Occipital lobe (tissue), 1 donor: ENCODE measurements at regions not wholly inside any gene's neighbourhood (a gene's known extent, or its start where the extent isn't known, plus 50 kb on each side); places are given as distances from the start of the nearest gene placed in this dataset.
"Not testable (repeated sequence)": the region's sequence is repeated elsewhere in the genome, so short reads cannot be mapped to it uniquely, and the experiment has no call there.

Experiments used
- DNase-seq: peaks from one replicate; lab custom pipeline; 2025; lab: John Stamatoyannopoulos, UW

DNA sequence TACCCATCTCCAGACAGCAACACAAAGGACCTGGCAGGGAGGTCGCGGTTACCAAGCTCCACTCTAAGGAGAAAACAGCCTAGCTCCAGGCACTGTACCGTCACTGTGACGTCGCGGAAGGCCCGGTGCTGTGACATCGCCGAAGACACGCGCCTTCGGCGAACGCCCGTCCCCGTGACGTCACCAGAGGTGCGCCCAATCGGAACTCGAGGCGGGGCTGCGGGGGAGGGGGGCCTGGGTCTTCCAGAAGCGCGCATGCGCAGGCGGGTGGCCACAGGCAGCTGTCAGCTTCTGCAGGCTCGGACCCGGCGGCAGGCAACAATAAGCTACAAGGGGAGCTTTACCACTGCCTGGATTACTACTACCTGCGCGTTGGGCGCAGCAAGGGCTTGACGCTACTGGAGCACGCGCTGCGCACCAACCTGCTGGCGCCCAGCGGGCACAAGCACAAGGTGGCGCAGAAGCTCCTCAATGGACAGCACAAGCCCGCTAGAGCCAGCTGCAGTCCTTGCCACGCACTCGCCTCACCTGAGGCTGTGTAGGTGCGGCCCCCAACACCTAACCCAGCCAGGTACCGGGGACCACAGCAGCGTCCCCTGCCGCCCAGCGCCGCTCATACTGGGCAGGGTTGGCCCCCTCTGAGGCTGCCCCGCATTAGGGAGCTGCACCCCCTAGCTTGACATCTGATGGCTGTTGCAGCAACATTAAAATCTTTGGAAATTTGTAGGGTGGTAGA, 208.4 kb downstream of the TPST1 start:
- DNase-seq = peak; percentile 86

DNA sequence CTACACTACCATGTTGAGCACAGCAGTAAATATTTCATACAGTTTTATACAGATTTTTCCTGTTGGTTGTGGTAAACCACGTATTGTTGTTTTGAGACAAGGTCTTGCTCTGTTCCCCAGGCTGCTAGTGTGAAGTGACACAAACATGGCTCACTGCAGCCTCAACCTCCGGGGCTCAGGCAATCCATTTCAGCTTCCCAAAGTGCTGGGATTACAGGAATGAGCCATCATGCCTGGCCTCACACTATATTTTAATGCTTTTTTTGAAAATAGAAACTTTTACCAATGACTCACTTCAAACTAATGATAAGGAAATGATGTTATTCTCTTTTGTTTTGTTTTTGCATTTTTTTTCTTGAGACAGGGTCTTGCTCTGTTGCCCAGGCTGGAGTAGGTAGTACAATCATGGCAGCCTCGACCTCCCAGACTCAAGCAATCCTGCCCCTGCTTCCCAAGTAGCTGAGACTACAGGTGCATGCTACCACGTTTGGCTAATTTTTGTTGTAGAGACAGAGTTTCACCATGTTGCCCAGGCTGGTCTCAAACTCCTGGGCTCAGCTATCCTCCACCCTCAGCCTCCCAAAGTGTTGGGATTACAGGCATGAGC, 210.6 kb downstream of the TPST1 start:
- no peak for DNase-seq

DNA sequence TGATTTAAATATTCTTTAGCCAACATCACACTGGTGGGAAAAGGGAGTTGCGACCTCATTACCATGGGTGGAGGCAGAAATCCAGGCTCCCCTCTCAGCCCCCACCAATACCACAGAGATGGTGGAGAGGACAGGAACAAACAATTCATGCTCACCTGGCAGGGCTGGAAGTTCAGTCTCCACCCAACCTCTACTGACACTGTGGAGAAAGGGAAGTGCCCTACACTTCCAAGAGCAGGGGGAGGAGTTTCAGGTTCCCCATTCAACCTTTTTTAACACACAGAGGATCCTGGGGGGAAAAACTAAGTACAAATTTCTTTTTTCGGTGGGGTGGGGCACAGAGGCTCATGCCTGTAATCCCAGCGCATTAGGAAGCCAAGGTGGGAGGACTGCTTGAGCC, 210.1 kb upstream of the KCTD7 start:
- DNase-seq = no peak

DNA sequence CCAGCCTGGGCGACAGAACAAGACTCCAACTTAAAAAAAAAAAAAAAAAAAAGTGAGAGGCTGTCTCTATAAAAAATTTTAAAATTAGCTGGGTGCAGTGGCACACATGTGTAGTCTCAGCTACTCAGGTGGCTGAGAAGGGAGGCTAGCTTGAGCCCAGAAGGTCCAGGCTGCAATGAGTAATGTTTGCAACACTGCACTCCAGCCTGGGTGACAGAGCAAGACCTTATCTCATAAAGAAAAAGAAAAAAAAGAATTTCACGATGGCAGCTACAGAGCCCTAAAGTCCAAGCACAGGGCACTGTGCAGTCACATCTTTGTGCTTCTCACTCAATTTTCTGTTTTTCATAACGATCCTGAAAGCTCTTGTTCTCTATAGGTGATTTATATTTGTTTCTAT, 209.5 kb upstream of the KCTD7 start:
- no peak for DNase-seq

DNA sequence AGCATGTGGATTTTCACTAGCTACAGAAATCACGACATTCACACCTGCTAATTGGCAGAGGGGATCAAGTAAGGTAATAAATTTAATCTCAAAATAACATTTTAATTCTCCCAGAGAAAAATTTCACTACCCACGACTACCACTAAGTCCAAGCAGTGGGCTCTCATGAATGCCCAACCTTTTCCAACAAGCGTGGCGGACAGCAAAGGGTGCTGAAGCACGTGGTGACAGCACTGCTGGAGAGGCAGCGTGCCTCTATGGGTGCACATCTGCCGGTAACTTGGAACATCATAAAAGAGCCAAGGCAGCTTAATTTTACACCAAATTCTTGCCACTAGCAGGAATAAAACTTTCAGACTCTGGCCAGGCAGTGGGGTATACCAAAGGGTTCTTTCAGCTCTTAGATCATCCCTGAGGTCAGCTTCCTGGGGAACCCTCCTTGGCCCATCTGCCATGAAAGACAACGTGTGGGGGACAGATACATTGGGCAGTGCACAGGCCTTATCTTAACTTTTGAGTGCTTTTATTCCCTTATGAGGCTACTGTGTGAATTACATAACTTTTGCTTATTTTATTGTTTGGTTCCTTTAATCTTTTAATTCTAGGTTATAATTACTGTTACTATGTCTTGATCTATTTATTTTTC, 206.7 kb upstream of the KCTD7 start:
- no peak for DNase-seq

DNA sequence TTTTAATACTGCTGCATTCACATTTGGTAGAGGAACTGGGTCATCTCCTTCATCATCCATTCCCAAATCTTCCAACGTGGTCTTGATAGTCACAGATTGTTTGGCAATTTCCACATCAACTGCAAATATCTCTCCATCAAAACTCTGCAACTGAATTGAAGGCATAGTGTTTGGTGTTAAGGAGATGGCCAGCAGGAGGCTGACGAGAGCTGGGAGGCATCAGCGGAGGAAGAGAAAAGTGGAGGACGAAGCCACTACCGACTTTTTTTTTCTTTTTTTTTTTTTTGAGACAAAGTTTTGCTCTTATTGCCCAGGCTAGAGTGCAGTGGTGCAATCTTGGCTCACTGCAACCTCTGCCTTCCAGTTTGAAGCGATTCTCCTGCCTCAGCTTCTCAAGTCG, 205.0 kb upstream of the KCTD7 start:
- DNase-seq = no peak

DNA sequence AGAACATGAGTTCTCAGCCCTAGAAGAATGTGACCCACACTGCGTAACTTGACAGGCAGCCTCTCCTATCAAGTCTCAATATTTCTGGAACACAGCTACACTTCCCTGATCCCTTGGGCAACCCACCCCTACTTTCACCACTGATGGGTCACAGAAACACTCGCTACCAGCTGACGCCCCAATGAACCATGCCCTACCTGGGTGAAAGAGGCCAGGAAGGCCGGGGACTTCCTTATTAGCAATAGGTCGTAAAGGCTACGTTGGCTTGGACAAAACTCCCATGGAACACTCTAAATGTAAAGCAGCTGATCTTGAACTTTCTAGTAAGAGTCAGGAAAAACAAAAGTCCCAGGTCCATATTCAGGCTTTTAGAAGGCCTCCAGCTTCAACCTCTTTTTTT, 202.3 kb upstream of the KCTD7 start:
- DNase-seq = no peak

DNA sequence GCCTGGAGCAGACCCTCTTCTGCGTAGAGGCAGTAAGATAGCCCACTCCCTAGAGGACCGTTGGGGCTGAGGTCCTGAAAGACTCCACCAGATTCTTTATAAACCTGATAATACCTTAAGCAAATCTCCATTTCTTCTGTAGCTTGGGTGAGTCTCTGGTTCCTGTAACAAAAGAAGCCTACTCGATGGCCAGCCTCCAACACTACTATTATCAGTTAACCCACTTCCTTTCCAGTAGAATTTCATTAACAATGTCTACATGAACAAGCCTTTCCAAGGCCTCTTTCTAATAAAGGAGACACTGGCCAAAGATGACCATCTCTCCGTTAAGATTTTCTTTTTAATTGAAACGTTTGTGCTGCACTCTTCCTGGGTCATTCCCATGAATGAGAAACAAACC, 201.7 kb upstream of the KCTD7 start:
- no peak for DNase-seq

DNA sequence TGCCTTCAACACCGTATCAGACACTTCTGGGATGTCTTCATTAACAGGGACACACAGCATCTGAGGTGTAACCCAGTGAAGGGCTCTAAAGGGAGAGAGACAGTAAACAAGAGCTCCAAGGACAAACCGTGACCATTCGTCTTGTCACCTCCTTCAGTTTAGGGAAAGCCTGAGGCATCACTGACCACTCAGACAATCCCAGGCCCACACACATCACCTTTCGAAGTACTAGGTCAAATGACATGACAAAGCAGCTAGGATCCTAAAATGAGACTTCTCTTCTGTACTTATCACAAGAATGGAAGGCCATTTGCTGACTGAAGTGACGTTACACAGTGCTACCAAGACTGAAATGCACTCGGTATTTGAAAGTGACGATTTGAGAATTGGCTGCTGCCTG, 200.7 kb upstream of the KCTD7 start:
- no peak for DNase-seq

DNA sequence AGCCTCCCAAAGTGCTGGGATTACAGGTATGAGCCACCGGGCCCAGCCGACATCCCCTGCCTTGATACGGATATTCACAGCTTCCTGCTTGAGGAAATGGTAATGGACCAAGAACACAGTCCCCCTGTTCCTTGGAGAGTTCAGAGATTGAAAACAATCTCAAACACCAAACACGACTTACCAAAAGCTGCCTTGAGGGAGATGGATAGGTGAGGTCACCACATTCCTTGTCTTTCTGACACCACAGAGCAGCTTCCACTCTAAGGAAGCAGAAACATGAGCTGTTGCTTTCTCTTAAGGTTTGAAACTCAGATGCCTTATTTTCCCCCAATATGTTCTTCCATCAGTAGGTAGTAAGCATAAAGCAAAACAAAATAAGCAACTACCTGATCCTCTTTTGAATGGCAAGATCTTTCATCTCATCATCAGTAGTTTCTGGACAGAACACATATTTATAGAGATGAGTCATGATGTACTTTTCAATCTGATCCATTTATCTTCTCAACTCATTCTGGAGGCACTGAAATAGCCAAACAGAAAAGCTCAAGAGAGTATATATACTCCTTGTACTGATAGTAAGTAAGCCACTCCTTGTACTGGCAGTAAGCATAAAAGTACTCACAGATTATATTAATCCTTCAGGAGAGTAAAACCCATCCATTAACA, 199.1 kb upstream of the KCTD7 start:
- DNase-seq = no peak

DNA sequence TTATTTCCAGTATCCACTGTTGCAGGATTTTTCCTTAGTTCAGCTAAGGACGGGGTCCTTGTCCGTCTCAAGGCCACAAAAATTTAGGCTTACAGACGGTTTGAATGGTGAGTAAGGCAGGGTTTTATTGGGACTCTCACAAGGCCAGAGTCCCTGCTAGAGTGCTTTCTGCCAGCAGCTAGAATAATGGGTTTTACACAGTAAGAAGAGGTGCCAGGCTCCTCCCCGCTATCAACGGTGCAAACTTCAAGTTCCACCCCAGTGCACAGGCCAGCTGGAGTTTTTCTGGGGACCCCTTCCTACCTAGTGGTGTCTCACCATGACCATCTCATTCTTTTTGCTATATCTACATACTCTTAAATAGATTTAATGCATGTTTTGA, 198.5 kb upstream of the KCTD7 start:
- no peak for DNase-seq

DNA sequence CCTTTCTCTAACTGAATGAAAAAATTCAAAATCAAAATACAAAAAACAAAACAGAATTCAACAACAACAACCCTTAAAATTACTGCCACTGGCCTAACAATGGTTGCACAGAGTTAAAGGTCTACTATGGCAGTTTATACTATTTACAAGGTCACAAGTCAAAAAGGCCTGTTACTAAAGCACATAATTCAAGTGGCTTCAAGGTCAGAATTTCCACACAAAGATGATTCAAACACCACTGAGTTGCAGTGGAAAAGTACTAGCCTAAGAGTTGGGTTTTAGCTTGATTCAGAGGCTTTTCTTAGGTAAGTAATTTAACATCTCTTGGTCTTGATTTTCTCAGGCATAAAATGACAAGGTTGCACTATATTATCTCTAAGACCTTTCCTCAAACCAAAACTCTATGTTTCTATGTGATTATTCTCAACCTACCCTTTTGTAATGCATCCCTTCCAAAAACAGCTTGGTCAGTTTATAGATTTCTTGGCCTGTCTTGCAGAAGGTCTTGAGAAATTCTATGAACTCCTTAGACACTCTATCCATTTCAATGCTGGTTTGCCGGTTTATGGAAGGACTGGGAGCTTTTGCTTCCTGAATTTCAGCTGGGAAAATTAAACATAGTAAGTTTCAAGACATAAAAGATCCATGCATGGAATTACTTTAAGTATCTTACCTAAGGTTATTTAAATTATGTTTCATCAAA, 189.8 kb upstream of the KCTD7 start:
- DNase-seq = not testable (repeated sequence)

DNA sequence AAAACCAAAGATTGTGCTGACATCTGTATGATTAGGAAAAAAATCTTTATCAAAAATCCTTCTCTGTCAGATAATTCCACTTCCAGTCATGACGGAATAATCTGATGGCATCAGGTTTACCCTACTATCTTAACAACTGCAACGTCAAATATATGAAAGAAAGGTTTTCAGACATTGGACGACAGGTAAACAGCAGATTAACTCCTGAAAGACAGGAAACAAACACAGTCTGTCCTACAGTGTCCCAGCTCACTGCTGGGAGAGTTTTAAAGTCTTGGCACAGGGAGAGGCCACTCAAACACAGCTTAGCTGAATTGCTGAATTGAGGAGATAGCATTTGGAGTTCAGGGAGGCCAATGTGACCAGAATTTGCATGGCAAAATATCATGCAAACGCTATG, 186.3 kb upstream of the KCTD7 start:
- no peak for DNase-seq

DNA sequence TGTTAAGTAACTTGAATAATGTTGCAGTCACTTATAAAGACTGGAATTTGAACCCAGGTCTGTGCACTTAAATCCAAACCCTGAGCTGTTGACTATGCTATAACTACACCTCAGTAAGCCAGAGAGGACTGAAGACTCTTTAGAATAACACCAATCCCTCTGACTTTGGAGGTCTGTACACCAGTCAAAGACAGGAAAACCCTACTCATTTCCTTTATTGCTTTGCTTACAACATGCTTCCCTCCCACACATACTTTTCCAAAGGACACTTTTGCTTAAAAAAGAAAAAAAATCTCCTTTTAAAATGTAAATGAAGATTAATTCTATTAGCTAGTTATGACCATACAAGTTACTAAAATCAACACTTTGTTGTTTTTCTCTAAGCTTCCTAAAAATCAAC, 184.7 kb upstream of the KCTD7 start:
- no peak for DNase-seq

DNA sequence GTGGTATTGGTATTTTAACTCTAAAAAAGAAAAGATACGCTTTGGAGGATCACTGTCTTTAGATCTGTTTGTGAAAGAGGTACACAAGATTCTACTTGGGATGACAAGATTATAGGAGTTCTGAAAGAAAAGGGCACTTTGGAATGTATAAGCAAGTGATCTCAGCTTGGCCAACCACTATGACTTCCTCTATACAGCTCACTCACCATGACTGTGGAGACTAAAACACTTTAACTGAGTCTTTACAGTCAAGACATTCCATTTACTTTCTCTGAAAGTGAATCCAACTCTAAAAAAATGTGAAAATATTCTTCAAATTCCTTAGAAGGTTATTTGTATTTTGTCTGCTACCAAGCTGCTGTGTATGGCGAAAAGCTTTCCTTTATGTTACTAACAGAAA, 181.7 kb upstream of the KCTD7 start:
- DNase-seq = not testable (repeated sequence)

DNA sequence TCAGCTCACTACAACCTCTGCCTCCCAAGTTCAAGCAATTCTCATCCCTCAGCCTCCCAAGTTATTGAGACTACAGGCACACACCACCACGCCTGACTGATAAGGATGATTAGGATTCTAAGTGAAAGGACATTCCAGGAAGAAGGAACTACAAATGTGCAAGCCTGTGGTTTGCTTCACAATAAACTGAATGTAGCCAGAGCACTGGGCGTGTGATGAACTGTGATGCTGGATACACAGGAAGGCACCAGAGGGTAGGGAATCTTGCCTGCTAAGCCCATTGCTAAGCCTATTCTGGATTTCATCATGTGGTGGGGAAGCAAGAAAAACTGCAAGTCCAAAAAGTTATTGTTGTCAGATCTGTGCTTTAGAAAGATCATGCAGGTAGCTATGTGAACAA, 177.9 kb upstream of the KCTD7 start:
- not testable (repeated sequence) for DNase-seq

DNA sequence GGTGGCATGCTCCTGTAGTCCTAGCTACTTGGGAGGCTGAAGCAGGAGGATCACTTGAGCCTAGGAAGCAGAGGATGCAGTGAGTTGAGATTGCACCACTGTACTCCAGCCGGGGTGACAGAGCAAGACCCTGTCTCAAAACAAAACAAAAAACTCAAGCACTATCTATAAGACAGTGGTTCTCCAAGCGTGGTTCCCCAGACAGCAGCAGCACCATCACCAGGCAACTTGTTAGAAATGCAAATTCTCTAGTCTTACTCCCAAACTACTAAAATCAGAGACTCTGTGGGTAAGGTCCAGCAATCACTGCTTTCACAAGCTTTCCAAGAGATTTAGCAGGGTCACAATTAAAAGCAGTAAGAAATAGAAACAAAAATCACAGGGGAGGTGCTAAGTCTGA, 177.0 kb upstream of the KCTD7 start:
- not testable (repeated sequence) for DNase-seq

DNA sequence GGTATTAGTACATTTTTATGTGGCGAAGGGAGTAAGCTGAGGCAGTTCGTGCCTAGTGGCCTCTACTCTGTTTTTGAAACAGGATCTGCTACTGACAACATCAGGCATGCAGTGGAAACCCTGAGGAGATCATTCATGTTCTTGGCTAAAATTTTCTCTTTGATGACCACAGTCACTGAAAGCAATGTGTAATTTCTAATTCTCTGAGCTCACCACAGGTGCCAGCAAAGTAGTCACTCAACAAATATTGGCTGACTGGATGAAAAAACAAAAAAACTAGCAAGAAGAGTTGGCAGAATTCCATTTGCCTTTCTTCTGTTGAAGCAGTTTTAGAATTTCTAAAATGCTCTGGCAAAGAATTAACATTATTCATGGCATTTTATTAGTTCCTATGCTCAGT, 176.5 kb upstream of the KCTD7 start:
- no peak for DNase-seq

DNA sequence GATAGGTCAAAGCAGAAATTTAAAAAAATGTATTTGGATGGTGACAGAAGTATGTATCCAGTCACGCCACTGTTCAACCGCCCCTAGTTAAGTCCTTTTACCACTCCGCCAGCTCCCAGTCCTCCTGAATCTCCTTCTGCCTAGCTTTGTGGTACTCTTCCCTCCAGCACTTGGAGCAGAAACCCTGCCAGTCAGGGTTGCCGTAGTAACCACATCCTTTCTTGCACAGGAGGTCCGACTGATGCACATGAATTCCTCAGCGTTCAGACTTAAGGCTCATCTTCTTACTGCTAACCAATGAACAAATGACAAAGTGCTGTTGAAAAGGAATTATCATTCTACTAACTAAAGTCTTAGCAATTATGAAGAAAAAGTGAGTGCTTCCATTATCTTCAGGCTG, 175.3 kb upstream of the KCTD7 start:
- DNase-seq = no peak

DNA sequence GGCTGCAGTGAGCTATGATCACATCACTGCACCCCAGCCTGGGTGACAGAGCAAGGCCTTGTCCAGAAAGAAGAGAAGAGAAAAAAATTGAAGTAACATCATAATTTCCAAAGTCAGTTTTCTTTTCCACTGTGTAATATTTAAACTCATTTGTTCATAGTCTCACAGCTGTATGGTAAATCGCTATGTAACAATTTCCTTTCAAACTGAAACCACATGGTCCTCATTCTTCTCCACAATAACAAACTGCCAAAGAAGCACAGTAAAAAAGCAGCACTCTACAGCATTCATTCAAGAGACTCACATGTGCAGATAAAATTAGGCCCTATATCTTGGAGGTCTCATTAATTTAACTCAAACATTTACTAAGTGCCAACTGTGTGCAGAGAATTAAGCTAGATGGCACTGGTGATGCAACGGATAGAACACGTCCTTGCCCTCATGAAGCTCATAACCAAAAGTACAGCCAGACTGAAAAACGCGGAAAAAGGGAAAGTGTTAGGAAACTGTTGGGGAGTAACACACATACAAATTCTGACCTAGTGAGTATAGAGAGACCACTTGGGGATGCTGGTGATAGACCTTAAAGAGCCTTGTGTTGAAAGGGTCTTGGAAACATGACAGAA, 174.0 kb upstream of the KCTD7 start:
- DNase-seq = no peak

DNA sequence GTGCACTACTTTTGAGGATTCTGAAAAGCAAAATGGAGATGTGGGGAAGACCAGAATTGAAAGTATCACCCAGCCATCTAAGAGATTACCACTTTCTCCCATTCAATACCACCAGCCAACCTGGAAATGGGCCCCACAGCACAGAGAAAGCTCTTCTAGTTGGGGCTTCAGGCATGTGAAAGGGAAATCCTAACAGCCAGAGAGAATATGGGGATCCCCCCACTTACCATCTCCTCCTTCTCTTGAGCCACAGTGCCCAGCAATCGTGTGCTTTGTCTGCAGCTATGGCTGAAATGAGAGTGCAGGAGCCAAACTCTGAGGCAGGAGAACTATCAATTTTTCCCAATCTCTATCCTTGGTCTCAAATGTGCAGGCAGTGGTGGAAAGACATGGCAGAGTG, 173.2 kb upstream of the KCTD7 start:
- not testable (repeated sequence) for DNase-seq
